Ovary (tissue), 3 donors: ENCODE measurements at regions not wholly inside any gene's neighbourhood (a gene's known extent, or its start where the extent isn't known, plus 50 kb on each side); places are given as distances from the start of the nearest gene placed in this dataset.
"Not testable (repeated sequence)": the region's sequence is repeated elsewhere in the genome, so short reads cannot be mapped to it uniquely, and the experiment has no call there.

Experiments used
- POLR2A ChIP-seq: fragments of 450-650 bp; IDR thresholded peaks from one replicate; pipeline ENCODE4 v1.6.1; 2017; ENCODE audit warnings: antibody characterized with exemption, mild to moderate bottlenecking, moderate library complexity
- TF ChIP-seq, protein P1 (sequence below), 3 donors: fragments of 450-650 bp in 2 of 3; fragments of 200-600 bp in 1 of 3; IDR thresholded peaks; one replicate each; pipeline versions ENCODE4 v1.5.1 to v1.8.0; 2016 to 2022; ENCODE audit warnings: antibody characterized with exemption in 3 of 3, mild to moderate bottlenecking in 1 of 3
- donor health status: DM: no; HTN: no; CAD: no.

DNA sequence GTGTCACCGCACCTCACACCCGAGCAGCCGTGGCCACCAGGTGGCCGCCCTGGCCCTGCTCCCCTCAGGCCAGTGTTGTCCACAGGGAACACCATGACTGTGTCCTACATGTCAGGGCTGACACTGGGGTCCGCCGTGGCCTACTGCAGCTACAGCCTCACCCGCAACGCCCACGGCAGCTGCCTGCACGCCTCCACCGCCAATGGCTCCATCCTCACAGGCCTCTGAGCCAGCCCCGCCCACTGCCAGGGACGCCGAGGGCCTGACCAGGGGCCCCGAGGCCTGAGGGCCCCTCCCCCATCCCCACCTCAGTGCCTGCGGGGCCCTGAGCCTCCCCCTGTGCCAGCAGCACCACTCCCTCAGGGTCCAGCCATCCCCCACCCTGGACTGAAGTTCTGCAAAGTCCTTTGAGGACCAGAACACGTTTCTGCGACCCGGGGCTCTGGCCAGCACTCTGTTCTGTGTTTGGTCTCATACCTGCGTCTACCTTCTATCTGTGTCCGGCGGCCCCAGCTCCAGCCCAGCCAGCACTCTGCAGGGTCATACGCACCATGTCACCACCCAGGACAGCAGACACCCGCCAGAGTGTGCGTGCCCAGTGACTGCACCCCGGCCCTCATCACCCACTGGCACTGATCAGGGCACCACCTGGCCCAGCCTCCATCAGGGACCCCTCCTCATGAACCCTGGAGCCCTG, 436.1 kb upstream of the ZNF722 start:
- TF ChIP-seq POLR2A, result not testable (repeated sequence)
- TF ChIP-seq, protein P1, sequence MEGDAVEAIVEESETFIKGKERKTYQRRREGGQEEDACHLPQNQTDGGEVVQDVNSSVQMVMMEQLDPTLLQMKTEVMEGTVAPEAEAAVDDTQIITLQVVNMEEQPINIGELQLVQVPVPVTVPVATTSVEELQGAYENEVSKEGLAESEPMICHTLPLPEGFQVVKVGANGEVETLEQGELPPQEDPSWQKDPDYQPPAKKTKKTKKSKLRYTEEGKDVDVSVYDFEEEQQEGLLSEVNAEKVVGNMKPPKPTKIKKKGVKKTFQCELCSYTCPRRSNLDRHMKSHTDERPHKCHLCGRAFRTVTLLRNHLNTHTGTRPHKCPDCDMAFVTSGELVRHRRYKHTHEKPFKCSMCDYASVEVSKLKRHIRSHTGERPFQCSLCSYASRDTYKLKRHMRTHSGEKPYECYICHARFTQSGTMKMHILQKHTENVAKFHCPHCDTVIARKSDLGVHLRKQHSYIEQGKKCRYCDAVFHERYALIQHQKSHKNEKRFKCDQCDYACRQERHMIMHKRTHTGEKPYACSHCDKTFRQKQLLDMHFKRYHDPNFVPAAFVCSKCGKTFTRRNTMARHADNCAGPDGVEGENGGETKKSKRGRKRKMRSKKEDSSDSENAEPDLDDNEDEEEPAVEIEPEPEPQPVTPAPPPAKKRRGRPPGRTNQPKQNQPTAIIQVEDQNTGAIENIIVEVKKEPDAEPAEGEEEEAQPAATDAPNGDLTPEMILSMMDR (IDR thresholded peaks at IDR 0.05), result not testable (repeated sequence)
